ENCODE measurements at regions not wholly inside any gene's neighbourhood (a gene's known extent, or its start where the extent isn't known, plus 50 kb on each side); places are given as distances from the start of the nearest gene placed in this dataset.

DNA sequence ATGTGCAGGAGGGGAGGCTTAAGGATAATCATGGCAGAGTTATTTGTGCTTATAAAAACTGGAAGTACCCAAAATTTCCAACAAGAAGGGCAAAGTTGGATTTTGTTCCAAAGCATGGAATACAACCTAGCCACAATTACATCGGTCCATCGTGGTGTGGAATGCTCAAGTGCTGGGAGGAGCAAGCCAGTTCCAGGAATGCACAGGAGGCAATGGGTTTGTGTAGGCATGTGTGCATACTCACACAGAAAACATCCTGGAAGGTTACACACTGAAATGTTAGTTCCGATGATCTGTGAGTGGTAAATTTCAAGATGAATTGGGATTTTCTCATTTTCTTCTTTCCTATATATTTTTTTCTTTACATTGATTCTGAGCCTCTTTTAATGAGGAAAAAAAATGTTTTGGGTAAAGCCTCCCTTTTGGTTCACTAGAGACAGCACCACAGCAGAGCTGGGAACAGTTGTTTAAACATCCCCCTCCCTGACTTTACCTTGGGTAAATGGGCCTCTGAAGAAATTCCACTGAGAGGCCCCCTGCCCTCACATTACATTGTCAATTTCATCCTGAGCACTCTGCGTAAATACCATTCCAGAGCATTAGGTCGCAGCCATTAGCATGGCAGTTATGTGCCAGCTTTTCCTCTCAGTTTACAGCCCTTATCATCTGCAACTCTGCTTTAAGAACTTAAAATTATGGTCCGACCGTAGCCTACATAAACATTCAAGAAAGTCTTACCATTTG lies 122.0 kb downstream of the UQCRFS1 start:
- TF ChIP-seq, protein P1, sequence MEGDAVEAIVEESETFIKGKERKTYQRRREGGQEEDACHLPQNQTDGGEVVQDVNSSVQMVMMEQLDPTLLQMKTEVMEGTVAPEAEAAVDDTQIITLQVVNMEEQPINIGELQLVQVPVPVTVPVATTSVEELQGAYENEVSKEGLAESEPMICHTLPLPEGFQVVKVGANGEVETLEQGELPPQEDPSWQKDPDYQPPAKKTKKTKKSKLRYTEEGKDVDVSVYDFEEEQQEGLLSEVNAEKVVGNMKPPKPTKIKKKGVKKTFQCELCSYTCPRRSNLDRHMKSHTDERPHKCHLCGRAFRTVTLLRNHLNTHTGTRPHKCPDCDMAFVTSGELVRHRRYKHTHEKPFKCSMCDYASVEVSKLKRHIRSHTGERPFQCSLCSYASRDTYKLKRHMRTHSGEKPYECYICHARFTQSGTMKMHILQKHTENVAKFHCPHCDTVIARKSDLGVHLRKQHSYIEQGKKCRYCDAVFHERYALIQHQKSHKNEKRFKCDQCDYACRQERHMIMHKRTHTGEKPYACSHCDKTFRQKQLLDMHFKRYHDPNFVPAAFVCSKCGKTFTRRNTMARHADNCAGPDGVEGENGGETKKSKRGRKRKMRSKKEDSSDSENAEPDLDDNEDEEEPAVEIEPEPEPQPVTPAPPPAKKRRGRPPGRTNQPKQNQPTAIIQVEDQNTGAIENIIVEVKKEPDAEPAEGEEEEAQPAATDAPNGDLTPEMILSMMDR (IDR thresholded peaks at IDR 0.05; ENCODE audit: low read depth, low read length): no peak
- H3K4me3 ChIP-seq (ENCODE audit: low read depth, low read length): no peak overlapping the region
- no peak for DNase-seq (ENCODE audit: low read depth, low spot score)
- in situ Hi-C loops (cut with HindIII; ENCODE audit: low sequenced_read_pairs): no loop called here

DNA sequence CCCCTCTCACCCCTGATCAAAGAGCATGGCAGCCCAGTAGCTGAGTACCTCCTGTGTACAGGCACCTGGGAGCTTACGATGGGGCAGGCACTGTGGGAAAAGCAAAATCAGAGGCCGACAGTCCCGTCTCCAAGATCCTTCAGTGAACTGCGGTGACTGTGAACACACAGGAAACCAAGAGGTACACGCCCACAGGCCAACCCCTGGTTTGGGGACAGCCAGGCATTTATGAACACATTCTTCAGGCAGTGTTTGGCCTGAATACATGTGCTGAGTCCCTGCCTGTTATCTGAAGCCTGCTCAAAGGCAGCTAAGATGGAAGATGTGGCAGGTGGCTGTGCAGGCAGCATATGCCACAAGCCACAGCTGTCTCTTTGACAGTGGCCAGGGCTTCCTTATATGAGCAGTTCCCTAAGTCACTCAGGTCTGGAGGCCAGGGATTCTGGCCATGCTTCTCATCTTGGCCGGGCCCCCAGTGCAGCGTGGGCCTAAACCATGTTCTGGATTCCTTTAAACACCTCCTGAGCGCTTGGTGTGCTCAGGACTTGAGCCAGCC lies 123.6 kb downstream of the UQCRFS1 start:
- H3K4me3 ChIP-seq (ENCODE audit: low read depth, low read length): no peak overlapping the region
- TF ChIP-seq, protein P1 (IDR thresholded peaks at IDR 0.05; ENCODE audit: low read depth, low read length): no peak
- in situ Hi-C loops (cut with HindIII; ENCODE audit: low sequenced_read_pairs): no loop called here
- no peak for DNase-seq (ENCODE audit: low read depth, low spot score)

DNA sequence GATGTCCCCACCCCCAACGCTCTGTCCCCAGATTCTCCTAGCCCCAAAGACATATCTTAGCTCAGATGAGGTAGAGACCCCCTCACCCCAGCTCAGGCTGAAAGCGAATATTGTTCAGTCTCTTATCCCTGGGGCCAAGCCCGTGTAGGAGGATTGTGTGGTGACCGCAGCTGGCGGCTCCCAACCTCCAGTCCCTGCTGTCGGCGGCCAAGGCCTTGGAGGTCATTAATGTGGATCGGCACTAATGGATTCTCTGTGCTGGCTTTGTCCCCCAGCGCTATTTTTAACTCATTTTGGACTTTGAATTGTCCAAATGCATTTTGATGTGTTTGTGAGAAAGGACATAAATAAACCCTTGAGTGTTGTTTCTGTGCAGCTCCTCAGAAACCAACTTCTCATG lies 124.2 kb downstream of the UQCRFS1 start:
- TF ChIP-seq, protein P1 (IDR thresholded peaks at IDR 0.05; ENCODE audit: low read depth, low read length): no peak
- no peak for DNase-seq (ENCODE audit: low read depth, low spot score)
- in situ Hi-C loops (cut with HindIII; ENCODE audit: low sequenced_read_pairs): no loop called here
- no peak overlapping the region for H3K4me3 ChIP-seq (ENCODE audit: low read depth, low read length)

DNA sequence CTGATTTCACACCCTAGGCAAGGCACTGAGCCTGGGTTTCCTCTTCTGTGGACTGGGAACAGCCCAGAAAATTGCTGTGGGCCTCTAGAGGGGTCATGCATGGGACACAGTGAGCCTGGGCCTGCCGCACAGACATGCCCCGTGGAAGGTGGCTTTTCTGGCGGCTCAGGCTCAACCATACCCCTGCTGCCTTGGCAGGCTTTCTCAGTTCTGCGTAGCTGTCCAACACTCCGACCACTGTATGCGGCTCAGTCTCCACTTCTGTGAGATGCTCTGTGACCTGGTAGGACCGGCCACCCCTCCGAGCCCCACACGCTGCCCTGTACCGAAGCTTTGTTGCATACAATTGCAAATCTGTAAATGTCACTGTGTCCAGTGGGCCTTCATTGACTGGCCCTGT lies 126.3 kb downstream of the UQCRFS1 start:
- DNase-seq (ENCODE audit: low read depth, low spot score): no peak
- in situ Hi-C loops (cut with HindIII; ENCODE audit: low sequenced_read_pairs): no loop called here
- TF ChIP-seq, protein P1 (IDR thresholded peaks at IDR 0.05; ENCODE audit: low read depth, low read length): no peak
- no peak overlapping the region for H3K4me3 ChIP-seq (ENCODE audit: low read depth, low read length)

DNA sequence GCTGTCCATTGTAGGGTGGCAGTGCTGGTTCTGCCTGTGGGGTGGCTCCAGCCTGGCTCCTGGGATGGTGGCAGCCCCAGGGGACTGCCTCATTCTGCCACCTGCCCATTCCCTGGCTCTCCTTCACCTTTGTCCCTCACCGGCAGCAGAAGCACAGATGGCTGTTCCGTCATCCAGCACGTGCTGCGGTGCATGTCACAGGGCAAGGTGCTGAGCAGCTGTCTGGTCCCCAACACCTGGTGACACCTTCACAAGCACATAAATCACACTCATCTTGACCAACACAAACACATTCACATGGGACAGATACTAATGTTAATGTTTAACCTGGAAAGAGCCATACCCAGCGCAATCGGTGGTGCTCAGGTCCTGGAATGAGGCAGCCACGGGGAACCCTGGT lies 126.8 kb downstream of the UQCRFS1 start:
- in situ Hi-C loops (cut with HindIII; ENCODE audit: low sequenced_read_pairs): no loop called here
- TF ChIP-seq, protein P1 (IDR thresholded peaks at IDR 0.05; ENCODE audit: low read depth, low read length): no peak
- DNase-seq (ENCODE audit: low read depth, low spot score): no peak
- H3K4me3 ChIP-seq (ENCODE audit: low read depth, low read length): no peak overlapping the region

DNA sequence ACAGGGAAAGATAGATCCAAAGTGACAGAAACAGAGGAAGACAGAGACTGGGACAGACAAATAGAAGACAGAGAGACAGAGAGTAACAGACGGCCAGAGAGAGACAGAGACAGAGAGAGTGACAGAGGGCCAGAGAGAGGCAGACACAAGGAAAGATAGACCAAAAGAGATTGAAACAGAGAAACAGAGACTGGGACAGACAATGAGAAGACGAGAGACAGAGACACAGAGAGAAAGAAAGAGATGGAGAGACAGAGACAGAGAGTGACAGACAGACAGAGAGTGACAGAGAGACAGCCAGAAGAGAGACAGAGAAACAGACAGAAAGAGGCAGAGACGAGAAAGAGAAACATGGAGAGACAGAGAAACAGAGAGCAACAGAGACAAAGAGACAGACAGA lies 127.3 kb downstream of the UQCRFS1 start:
- in situ Hi-C loops (cut with HindIII; ENCODE audit: low sequenced_read_pairs): no loop called here
- DNase-seq (ENCODE audit: low read depth, low spot score): no peak
- no peak overlapping the region for H3K4me3 ChIP-seq (ENCODE audit: low read depth, low read length)
- TF ChIP-seq, protein P1 (IDR thresholded peaks at IDR 0.05; ENCODE audit: low read depth, low read length): no peak

Data from astrocyte of the spinal cord (primary cell).